H9 (cell line): ENCODE measurements at regions not wholly inside any gene's neighbourhood (a gene's known extent, or its start where the extent isn't known, plus 50 kb on each side); places are given as distances from the start of the nearest gene placed in this dataset.

Experiments
- DNase-seq: peaks from one replicate; pipeline ENCODE4 v3.0.0-alpha.2; 2017
- H2AFZ ChIP-seq: one replicate; pipeline ENCODE4 v1.6.1; 2013; ENCODE audit warnings: mild to moderate bottlenecking, low read length, control low read depth, moderate library complexity
- H2AK5ac ChIP-seq: 2 replicates; pipeline ENCODE4 v1.6.1; 2013; ENCODE audit warnings: low read length, control low read depth, mixed read lengths; ENCODE audit not compliant: insufficient read length
- H2BK120ac ChIP-seq: one replicate; pipeline ENCODE4 v1.6.1; 2013; ENCODE audit warnings: low read depth, mild to moderate bottlenecking, low read length, control low read depth, inconsistent platforms; ENCODE audit not compliant: poor library complexity, severe bottlenecking
- H2BK12ac ChIP-seq: 2 replicates; pipeline ENCODE4 v1.6.1; 2013; ENCODE audit warnings: low read length, control low read depth, mixed read lengths, low read depth; ENCODE audit not compliant: insufficient read length
- H2BK15ac ChIP-seq: 2 replicates; pipeline ENCODE4 v1.6.1; 2013; ENCODE audit warnings: low read depth, low read length, control low read depth
- H2BK20ac ChIP-seq: one replicate; pipeline ENCODE4 v1.6.1; 2013; ENCODE audit warnings: low read depth, mild to moderate bottlenecking, low read length, control low read depth, inconsistent platforms; ENCODE audit not compliant: poor library complexity, severe bottlenecking
- H2BK5ac ChIP-seq: 2 replicates; pipeline ENCODE4 v1.6.1; 2013; ENCODE audit warnings: low read length, control low read depth, mixed read lengths; ENCODE audit not compliant: insufficient read length
- H3K14ac ChIP-seq: 2 replicates; pipeline ENCODE4 v1.6.1; 2013; ENCODE audit warnings: low read length, control low read depth; ENCODE audit not compliant: insufficient read depth
- H3K18ac ChIP-seq: 2 replicates; pipeline ENCODE4 v1.6.1; 2013; ENCODE audit warnings: low read depth, mild to moderate bottlenecking, mixed read lengths, low read length, control low read depth; ENCODE audit not compliant: insufficient read length
- H3K23ac ChIP-seq: 2 replicates; pipeline ENCODE4 v1.6.1; 2013; ENCODE audit warnings: low read length, control low read depth, mixed read lengths, low read depth; ENCODE audit not compliant: insufficient read length
- H3K23me2 ChIP-seq: 2 replicates; pipeline ENCODE4 v1.6.1; 2013; ENCODE audit warnings: low read depth, mild to moderate bottlenecking, mixed read lengths, low read length, control low read depth; ENCODE audit not compliant: insufficient read length, poor library complexity, severe bottlenecking
- H3K27ac ChIP-seq: 2 replicates; pipeline ENCODE4 v1.5.1; 2013; ENCODE audit warnings: low read length, control low read depth, mixed read lengths, low read depth; ENCODE audit not compliant: insufficient read length
- H3K27me3 ChIP-seq: 2 replicates; pipeline ENCODE4 v1.6.1; 2013; ENCODE audit warnings: low read length, control low read depth, inconsistent platforms; ENCODE audit not compliant: insufficient read depth
- H3K4ac ChIP-seq: 2 replicates; pipeline ENCODE4 v1.6.1; 2013; ENCODE audit warnings: low read depth, mild to moderate bottlenecking, control low read depth, inconsistent platforms, low read length, moderate library complexity
- H3K4me1 ChIP-seq: 2 replicates; pipeline ENCODE4 v1.6.1; 2013; ENCODE audit warnings: low read length, control low read depth, inconsistent platforms; ENCODE audit not compliant: insufficient read depth
- H3K4me2 ChIP-seq: 2 replicates; pipeline ENCODE4 v1.6.1; 2013; ENCODE audit warnings: low read length, control low read depth, mixed read lengths; ENCODE audit not compliant: insufficient read length, insufficient read depth
- H3K56ac ChIP-seq: 2 replicates; pipeline ENCODE4 v1.6.1; 2013; ENCODE audit warnings: low read depth, mild to moderate bottlenecking, mixed read lengths, low read length, control low read depth; ENCODE audit not compliant: insufficient read length
- H3K79me1 ChIP-seq: 2 replicates; pipeline ENCODE4 v1.6.1; 2013; ENCODE audit warnings: low read depth, mild to moderate bottlenecking, moderate library complexity, low read length, control low read depth, inconsistent platforms; ENCODE audit not compliant: insufficient read depth, poor library complexity, severe bottlenecking
- H3K79me2 ChIP-seq: 2 replicates; pipeline ENCODE4 v1.6.1; 2013; ENCODE audit warnings: low read length, control low read depth, inconsistent platforms; ENCODE audit not compliant: insufficient read depth
- H3K9ac ChIP-seq: 2 replicates; pipeline ENCODE4 v1.6.1; 2013; ENCODE audit warnings: low read length, control low read depth, mixed read lengths; ENCODE audit not compliant: insufficient read length; ENCODE audit errors: extremely low read depth
- H3K9me3 ChIP-seq: one replicate; pipeline ENCODE4 v1.6.1; 2013; ENCODE audit warnings: low read depth, low read length, inconsistent platforms; ENCODE audit not compliant: control insufficient read depth
- H3T11ph ChIP-seq: one replicate; pipeline ENCODE4 v1.6.1; 2013; ENCODE audit warnings: mild to moderate bottlenecking, low read length, control low read depth, inconsistent platforms
- H4K20me1 ChIP-seq: one replicate; pipeline ENCODE4 v1.6.1; 2013; ENCODE audit not compliant: control insufficient read depth, insufficient read length, insufficient read depth
- H4K5ac ChIP-seq: 2 replicates; pipeline ENCODE4 v1.6.1; 2013; ENCODE audit warnings: low read depth, mild to moderate bottlenecking, mixed read lengths, low read length, control low read depth; ENCODE audit not compliant: insufficient read length
- H4K8ac ChIP-seq: replicated peaks from 2 replicates; pipeline ENCODE4 v1.6.1; 2013; ENCODE audit warnings: low read length, control low read depth, mixed read lengths, low read depth; ENCODE audit not compliant: insufficient read length
- H4K91ac ChIP-seq: 2 replicates; pipeline ENCODE4 v1.6.1; 2013; ENCODE audit warnings: low read depth, mild to moderate bottlenecking, moderate library complexity, mixed read lengths, low read length, control low read depth; ENCODE audit not compliant: insufficient read length
- H3K27ac Mint-ChIP-seq, 3 experiments: 2 replicates in 2 of 3; 3 replicates in 1 of 3; pipeline ENCODE4 v1.8.0; 2020 to 2021; ENCODE audit warnings: mixed read lengths in 3 of 3, mild to moderate bottlenecking in 1 of 3, moderate library complexity in 1 of 3
- H3K27me3 Mint-ChIP-seq: 2 replicates; pipeline ENCODE4 v1.8.0; 2021; ENCODE audit warnings: low read depth, mild to moderate bottlenecking, moderate library complexity, mixed read lengths
- H3K36me3 Mint-ChIP-seq, 3 experiments: 2 replicates in 2 of 3; 3 replicates in 1 of 3; pipeline ENCODE4 v1.8.0; 2020 to 2021; ENCODE audit warnings: low read depth in 3 of 3, mixed read lengths in 3 of 3; ENCODE audit not compliant: insufficient read depth in 1 of 3
- H3K4me1 Mint-ChIP-seq, 2 experiments: 2 replicates each; pipeline ENCODE4 v1.8.0; 2020; ENCODE audit warnings: mixed read lengths in 2 of 2
- H3K4me3 Mint-ChIP-seq, 2 experiments: 2 replicates in 1 of 2; 3 replicates in 1 of 2; pipeline ENCODE4 v1.8.0; 2020 to 2021; ENCODE audit warnings: mild to moderate bottlenecking in 2 of 2, mixed read lengths in 2 of 2, moderate library complexity in 1 of 2
- H3K9me3 Mint-ChIP-seq, 2 experiments: 2 replicates in 1 of 2; 3 replicates in 1 of 2; pipeline ENCODE4 v1.8.0; 2020; ENCODE audit warnings: mild to moderate bottlenecking in 2 of 2, mixed read lengths in 2 of 2, moderate library complexity in 1 of 2
- CTCF ChIP-seq: fragments of 200-600 bp; sonication (generic); conservative IDR thresholded peaks from 3 replicates; pipeline ENCODE4 v1.8.0; 2021; ENCODE audit warnings: antibody characterized with exemption, mild to moderate bottlenecking

- H3K27me3 Mint-ChIP-seq, result no peaks in the 10 kb centered on the region
- Histone ChIP-seq H2BK15ac (no peak overlapping the region), H3K79me2 (no peaks in the 10 kb centered on the region), H2BK12ac (no peak overlapping the region), H3K4ac (no peak overlapping the region), H3K14ac (no peak overlapping the region), H3K4me1 (no peaks in the 10 kb centered on the region), H3K4me2 (no peak overlapping the region), H3K23ac (no peak overlapping the region), H4K91ac (no peak overlapping the region), H3K9ac (no peak overlapping the region), H2BK120ac (no peak overlapping the region), H3K79me1 (no peaks in the 10 kb centered on the region), H3K56ac (no peak overlapping the region), H3T11ph (no peak overlapping the region), H4K5ac (no peak overlapping the region), H4K8ac (no peak overlapping the region), H3K23me2 (no peaks in the 10 kb centered on the region), H2AFZ (no peak overlapping the region), H3K27me3 (no peaks in the 10 kb centered on the region), H2BK5ac (no peak overlapping the region), H3K9me3 (no peaks in the 10 kb centered on the region), H2AK5ac (no peak overlapping the region), H2BK20ac (no peak overlapping the region), H3K27ac (no peak overlapping the region), H4K20me1 (no peaks in the 10 kb centered on the region), H3K18ac (no peak overlapping the region)
- DNase-seq, result no peak
- H3K9me3 Mint-ChIP-seq, result peaks cover 0 to 2% of the 10 kb centered on the region in 2 experiments; a peak in 1 of 5 replicates
- H3K4me1 Mint-ChIP-seq, result no peaks in the 10 kb centered on the region
- no peak overlapping the region for H3K4me3 Mint-ChIP-seq
- no peak for TF ChIP-seq CTCF
- H3K27ac Mint-ChIP-seq, result no peak overlapping the region
- H3K36me3 Mint-ChIP-seq, result no peaks in the 10 kb centered on the region
Measured at GRCh38 chr4:28151314-28151713, 1290.7 kb downstream of the STIM2 start.
